ENCODE measurements at regions not wholly inside any gene's neighbourhood (a gene's known extent, or its start where the extent isn't known, plus 50 kb on each side); places are given as distances from the start of the nearest gene placed in this dataset.

DNA sequence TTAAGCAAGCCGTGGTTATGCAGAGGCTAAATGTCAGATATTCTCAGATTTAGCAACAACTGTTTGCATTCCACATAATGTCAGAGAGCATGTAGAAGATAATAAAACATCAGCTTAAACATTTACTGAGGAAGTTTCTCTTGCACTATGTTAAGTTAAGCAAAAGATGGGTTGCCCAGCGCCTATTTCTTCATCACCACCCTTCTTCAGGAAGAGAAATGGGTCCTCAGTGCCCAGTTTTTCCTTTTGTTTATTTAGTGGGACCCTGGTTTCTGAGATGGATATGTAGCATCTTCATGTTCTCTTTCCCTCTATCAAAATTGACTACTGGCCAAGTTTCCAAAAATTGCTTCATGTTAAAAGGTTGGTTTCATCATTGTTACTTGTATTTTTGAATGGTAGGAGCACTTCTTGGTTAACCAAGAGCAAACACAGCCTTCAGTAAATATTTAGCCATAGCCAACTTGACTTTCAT is 356.8 kb downstream of the RFC3 start:
- no peak for TF ChIP-seq POLR2A (IDR thresholded peaks at IDR 0.05; ENCODE audit: low read length)
- no peak for TF ChIP-seq GATA1 (IDR thresholded peaks at IDR 0.05; ENCODE audit: low read depth, low read length)

Data from erythroblast (primary cell).